NCI-H2029 treated with DMSO at 0.1 percent for 48 hours (cell line): ENCODE measurements at regions not wholly inside any gene's neighbourhood (a gene's known extent, or its start where the extent isn't known, plus 50 kb on each side); places are given as distances from the start of the nearest gene placed in this dataset.

Source experiments
- DNase-seq: peaks from one replicate; lab custom pipeline; 2025; lab: John Stamatoyannopoulos, UW

- no peak for DNase-seq
Observed at GRCh38 chr1:81071969-81072753, 728.6 kb upstream of the ADGRL2 start.

GRCh38 chr1:81071072-81071858 is 729.5 kb upstream of the ADGRL2 start:
- no peak for DNase-seq

- no peak for DNase-seq
Observed at GRCh38 chr1:81069856-81070255, 730.9 kb upstream of the ADGRL2 start.

- no peak for DNase-seq
Observed at GRCh38 chr1:81068726-81069125, 732.0 kb upstream of the ADGRL2 start.

- no peak for DNase-seq
Observed at GRCh38 chr1:81053826-81054225, 746.9 kb upstream of the ADGRL2 start.

GRCh38 chr1:81052162-81052561 is 748.6 kb upstream of the ADGRL2 start:
- DNase-seq: no peak

GRCh38 chr1:81050390-81050789 is 750.3 kb upstream of the ADGRL2 start:
- no peak for DNase-seq

GRCh38 chr1:81044708-81045107 is 756.0 kb upstream of the ADGRL2 start:
- DNase-seq: no peak

GRCh38 chr1:81042225-81042624 is 758.5 kb upstream of the ADGRL2 start:
- no peak for DNase-seq

- DNase-seq: no peak
Observed at GRCh38 chr1:81034291-81034690, 766.4 kb upstream of the ADGRL2 start.

- DNase-seq: no peak
Observed at GRCh38 chr1:81032973-81033425, 767.7 kb upstream of the ADGRL2 start.

- no peak for DNase-seq
Observed at GRCh38 chr1:81032374-81032773, 768.4 kb upstream of the ADGRL2 start.

GRCh38 chr1:81030441-81030840 is 770.3 kb upstream of the ADGRL2 start:
- no peak for DNase-seq

GRCh38 chr1:81029266-81029665 is 771.5 kb upstream of the ADGRL2 start:
- no peak for DNase-seq

- DNase-seq: no peak
Observed at GRCh38 chr1:81023187-81023724, 777.5 kb upstream of the ADGRL2 start.

- DNase-seq: no peak
Observed at GRCh38 chr1:81021134-81021533, 779.6 kb upstream of the ADGRL2 start.

- no peak for DNase-seq
Observed at GRCh38 chr1:81020506-81020905, 780.2 kb upstream of the ADGRL2 start.

- DNase-seq: no peak
Observed at GRCh38 chr1:81010126-81010525, 790.6 kb upstream of the ADGRL2 start.

- no peak for DNase-seq
Observed at GRCh38 chr1:81008293-81008692, 792.4 kb upstream of the ADGRL2 start.

GRCh38 chr1:81007024-81007423 is 793.7 kb upstream of the ADGRL2 start:
- no peak for DNase-seq

GRCh38 chr1:81006502-81006901 is 794.2 kb upstream of the ADGRL2 start:
- DNase-seq: no peak

GRCh38 chr1:81004011-81004410 is 796.7 kb upstream of the ADGRL2 start:
- DNase-seq: no peak

- DNase-seq: no peak
Observed at GRCh38 chr1:80994934-80995333, 805.8 kb upstream of the ADGRL2 start.
